HEK293T (cell line): ENCODE measurements at regions not wholly inside any gene's neighbourhood (a gene's known extent, or its start where the extent isn't known, plus 50 kb on each side); places are given as distances from the start of the nearest gene placed in this dataset.

ENCODE experiments used
- ARNT ChIP-seq: fragments of 450-650 bp; IDR thresholded peaks from 2 replicates; pipeline ENCODE4 v1.6.1; 2017; ENCODE audit warnings: mild to moderate bottlenecking
- BHLHE40 ChIP-seq: fragments of 450-650 bp; IDR thresholded peaks from 2 replicates; pipeline ENCODE4 v1.6.1; 2016; ENCODE audit warnings: mild to moderate bottlenecking, moderate library complexity, borderline replicate concordance
- FOXK2 ChIP-seq: fragments of 450-650 bp; IDR thresholded peaks from 2 replicates; pipeline ENCODE4 v1.6.1; 2016; ENCODE audit warnings: mild to moderate bottlenecking
- ZNF384 ChIP-seq: fragments of 450-650 bp; IDR thresholded peaks from 2 replicates; pipeline ENCODE4 v1.6.1; 2016

DNA sequence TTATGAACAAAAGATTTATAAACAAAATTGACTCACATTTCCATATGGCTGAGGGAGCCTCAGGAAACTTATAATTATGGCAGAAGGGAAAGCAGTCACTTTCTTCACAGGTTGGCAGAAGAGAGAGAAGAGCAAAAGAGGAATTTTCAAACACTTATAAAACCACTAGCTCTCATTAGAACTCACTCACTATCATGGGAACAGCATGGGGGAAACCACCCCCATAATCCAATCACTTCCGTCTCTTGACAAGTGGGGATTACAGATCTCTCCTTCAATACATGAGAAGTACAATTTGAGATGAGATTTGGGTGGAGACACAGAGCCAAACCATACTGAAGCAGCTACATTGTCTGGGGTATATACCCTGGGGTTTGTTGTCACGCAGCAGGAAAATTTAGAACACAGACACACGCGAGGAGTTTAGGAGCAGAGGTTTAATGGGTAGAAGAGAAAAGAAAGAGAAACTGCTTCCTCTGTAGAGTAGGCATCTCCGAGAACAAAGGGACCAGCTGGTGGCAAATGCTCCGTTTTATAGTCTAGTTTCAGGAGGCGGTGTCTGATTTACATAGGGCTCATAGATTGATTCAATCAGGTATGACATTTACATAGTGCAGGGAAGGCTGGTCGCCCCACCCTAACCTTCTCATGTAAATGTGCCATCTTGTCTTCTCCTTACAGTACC, 2277.7 kb upstream of the AGA start:
- TF ChIP-seq ARNT (no peak), ZNF384 (no peak), BHLHE40 (no peak), FOXK2 (no peak)
